Left renal pelvis (tissue), 4 donors: ENCODE measurements at regions not wholly inside any gene's neighbourhood (a gene's known extent, or its start where the extent isn't known, plus 50 kb on each side); places are given as distances from the start of the nearest gene placed in this dataset.
"Not testable (repeated sequence)": the region's sequence is repeated elsewhere in the genome, so short reads cannot be mapped to it uniquely, and the experiment has no call there.

Experiments used
- DNase-seq, 4 donors: peaks; one replicate each; pipeline ENCODE4 v3.0.0-alpha.2; 2013; ENCODE audit warnings: low read depth in 4 of 4, low spot score in 3 of 4

DNA sequence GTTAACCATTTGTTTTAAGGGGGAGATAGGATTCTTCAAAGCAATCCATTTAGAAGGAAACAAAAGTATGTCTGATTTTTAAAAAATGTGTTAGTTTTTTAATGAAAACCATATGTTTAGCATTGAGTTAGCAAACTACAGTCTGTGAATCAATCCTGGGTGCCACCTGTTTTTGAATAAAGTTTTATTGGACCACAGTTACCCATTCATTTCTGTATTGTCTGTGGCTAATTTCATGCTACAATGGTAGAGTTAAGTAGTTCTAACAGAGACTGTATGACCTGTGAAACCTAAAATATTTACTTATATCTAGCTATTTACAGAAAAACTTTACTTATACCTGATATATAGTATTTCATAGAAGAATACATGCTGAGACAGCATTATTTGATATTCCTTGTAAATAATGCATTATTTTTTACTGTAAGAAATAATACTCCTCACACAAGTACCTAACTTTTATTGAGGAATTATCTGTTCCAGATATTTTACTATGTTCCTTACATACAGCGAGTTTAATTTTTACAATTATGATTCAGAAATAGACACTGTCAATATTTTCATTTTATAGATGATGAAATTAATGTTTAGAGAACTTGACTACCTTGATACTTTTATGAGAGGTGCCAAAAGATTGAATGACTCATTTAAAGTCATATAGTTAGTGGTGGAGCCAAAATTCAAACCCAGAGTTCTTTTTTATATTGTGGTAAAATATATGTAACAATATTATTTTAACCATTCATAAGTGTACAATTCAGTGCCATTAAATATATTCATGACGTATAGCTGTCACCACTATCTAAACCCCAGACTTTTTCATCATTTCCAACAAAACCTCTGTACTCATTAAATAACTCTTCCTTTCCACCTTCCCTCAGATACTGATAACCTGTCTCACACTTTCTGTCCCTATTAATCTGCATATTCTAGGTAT lies 122.0 kb downstream of the GLUD2 start:
- DNase-seq = no peak

GRCh38 chrX:121172703-121173102 lies 125.3 kb downstream of the GLUD2 start:
- no peak for DNase-seq

- DNase-seq = no peak
These were observed 132.6 kb downstream of the GLUD2 start for GRCh38 chrX:121179972-121180371.

- DNase-seq = no peak
These were observed 144.4 kb downstream of the GLUD2 start for GRCh38 chrX:121191779-121192178.

GRCh38 chrX:121195719-121196118 lies 148.3 kb downstream of the GLUD2 start:
- no peak for DNase-seq

GRCh38 chrX:121196872-121197444 lies 149.5 kb downstream of the GLUD2 start:
- DNase-seq = not testable (repeated sequence)

- no peak for DNase-seq
These were observed 161.2 kb downstream of the GLUD2 start for GRCh38 chrX:121208563-121208962.

- DNase-seq = no peak
These were observed 169.4 kb downstream of the GLUD2 start for GRCh38 chrX:121216641-121217374.

DNA sequence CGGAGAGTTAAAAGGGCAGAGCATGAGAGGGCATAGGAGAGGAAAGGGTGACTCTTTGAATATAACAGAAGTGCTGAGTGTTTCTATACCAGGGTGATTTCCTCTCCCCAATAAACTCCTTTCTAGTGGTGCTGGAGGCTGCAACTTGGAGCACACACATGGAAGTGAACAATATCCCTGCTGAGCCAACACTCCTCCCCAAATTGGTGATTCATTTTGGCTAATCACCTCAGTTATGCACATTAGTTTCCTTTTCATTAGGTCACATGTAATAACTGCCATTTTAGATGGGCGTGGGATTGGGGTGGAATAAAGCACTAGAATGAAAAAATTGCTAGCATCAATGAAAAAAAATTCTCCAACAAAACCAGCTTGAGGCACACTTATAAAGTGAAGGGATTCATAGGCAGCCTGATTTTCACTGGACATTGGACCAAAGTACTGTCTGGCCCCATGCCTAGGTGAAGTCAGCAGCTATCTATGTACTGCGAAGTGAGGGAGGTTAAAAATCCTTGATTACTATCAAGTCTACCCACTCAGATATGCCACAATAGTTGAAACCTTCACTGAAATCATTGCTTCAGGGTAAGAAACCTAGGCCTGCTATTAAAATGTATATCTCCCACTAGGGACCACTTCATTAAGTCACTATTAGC lies 174.0 kb downstream of the GLUD2 start:
- no peak for DNase-seq

DNA sequence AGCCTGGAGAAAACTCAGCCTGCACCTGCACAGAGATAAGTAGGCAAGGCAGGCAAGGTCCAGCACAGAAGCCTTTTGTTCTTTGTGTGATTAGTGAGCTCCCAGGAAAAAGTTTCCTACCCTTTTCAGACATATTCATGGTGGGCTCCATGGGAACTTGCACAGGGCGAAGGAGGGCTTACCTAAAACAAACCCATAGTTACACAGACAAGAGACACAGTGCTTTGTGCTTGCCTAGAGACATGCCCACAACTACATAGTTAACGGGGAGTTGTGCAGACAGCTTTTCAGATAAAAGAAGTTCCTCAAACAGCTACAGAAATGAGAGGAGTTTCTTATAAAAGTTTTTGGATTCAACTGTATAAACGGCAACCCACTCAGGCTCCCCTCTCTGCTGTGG lies 180.5 kb downstream of the GLUD2 start:
- no peak for DNase-seq

DNA sequence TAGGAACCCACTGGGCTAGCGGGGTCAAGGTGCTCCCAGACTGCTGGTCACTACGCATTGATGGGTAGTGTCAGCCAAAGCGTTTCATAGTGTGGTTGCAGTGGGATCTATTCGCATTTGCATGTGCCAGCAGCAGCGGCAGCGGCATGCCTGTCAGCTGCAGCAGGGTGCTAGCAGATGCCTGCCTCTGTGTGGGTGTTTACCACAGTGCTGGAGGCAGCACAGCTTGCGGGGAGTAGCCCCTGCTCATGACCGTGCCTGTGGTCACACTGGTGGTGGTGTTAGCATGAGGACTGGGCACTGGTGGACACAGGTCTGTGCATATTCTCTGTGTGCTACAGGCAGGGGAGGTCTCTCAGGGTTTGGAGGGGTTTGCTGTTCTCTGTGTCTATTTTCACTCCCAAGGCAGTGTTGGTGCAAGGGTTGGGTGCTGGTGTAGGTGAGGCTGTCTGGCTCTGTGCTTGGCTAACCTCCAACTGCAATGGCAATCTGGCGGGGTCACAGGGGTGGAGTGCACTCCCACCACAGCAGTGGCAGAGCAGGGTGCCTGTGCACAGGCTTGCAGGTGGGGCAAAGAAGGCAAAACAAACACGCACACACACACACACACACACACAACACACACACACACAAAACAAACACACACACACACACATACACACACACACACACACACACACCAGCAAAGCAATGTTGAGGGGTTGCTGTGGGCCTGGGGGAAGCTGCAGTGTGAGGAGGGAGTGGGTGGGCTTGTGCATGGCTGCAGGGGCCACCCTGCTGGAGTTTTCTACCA lies 184.4 kb downstream of the GLUD2 start:
- DNase-seq = no peak

DNA sequence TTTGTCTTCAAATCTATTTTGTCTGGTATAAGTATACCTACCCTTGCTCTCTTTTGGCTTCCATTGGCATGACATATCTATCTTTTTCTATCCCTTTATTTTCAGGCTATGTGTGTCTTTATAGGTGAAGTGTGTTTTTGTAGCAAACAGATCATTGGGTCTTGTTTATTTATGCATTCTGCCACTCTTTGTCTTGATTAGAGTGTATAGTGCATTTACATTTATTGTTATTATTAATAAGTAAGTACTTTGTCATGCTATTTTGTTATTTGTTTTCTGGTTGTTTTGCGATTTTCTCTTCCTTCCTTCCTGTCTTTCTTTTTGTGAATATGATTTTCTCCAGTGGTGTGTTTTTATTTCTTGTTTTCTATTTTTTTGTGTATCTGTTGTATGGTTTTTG lies 188.6 kb downstream of the GLUD2 start:
- no peak for DNase-seq

- no peak for DNase-seq
These were observed 190.7 kb downstream of the GLUD2 start for GRCh38 chrX:121238093-121238492.

DNA sequence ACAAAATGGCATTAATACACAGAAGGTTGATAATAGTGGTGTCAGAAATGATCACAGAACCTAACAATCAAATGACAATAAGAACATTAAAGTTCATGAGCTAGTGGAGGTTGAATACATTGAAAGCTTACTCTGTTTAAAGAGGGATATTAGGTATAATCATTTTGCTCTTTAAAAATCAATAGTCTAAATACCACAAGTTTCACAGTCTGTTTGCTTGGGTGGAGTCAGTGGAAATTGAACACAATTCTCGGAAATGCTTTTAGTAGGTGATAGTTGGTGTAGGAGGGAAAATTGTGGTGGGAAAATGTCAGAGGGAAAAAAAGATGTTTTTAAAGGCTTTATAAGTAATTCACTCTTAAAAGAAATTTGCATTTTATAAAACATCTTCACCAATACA lies 197.1 kb downstream of the GLUD2 start:
- no peak for DNase-seq

DNA sequence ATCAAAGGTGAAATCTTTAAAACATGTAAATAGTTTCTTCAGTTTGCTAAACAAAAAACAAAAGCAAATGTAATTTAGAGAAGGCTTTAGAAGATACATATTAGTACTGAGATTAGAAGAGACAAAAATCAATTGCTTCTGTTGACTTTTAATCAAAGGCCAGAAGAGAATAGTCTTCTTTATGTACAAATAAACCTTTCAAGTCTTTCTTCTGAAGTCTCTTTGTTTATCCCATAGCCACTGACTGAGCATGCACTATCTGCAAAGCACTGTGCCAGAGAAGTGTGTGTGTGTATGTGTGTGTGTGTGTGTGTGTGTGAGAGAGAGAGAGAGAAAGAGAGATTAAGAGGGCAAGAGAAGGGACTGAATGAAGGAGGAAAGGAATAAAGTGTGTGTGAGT lies 198.4 kb downstream of the GLUD2 start:
- DNase-seq = no peak

DNA sequence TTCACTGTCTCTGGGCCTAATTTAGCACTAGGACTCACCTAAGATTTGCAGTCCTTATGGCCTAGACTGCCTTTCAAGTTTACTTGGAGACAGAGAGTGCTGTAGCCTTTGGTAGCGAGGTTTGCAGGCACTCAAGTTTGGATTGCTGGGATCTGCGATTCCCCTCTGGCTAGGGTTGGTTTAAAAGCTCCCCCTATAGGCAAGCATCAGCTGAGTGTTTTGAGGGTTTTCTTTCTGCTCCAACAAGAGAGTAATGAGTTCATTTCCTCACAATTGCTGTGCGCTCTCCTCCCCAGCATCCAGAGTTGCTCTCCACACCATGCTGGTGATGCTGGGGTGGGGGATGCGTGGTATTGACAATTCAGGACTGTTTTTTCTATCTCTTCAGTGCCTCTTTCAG lies 206.9 kb downstream of the GLUD2 start:
- no peak for DNase-seq

GRCh38 chrX:121256647-121257046 lies 209.2 kb downstream of the GLUD2 start:
- DNase-seq = no peak

- no peak for DNase-seq
These were observed 211.1 kb downstream of the GLUD2 start for GRCh38 chrX:121258545-121258944.

- no peak for DNase-seq
These were observed 211.8 kb downstream of the GLUD2 start for GRCh38 chrX:121259170-121259569.

- DNase-seq = no peak
These were observed 213.3 kb downstream of the GLUD2 start for GRCh38 chrX:121260596-121261240.
